Right ventricle myocardium inferior (tissue), 1 donor: ENCODE measurements at regions not wholly inside any gene's neighbourhood (a gene's known extent, or its start where the extent isn't known, plus 50 kb on each side); places are given as distances from the start of the nearest gene placed in this dataset.

Experiments used
- ATAC-seq: fragments of 200-7000 bp; cut with Tn5 transposase; one replicate; pipeline ENCODE4 v1.9.1; 2020; ENCODE audit warnings: mild to moderate bottlenecking, moderate library complexity
- DNase-seq: peaks from one replicate; pipeline ENCODE4 v3.0.0; 2021; ENCODE audit errors: missing footprints
- intact Hi-C: fragments of 100-400 bp; cut with DNase I; formaldehyde crosslinking; loops from one replicate; pipeline ENCODE4 v1.11.0; 2022
- donor health status: DM: no; HTN: yes; CAD: no; lungs with severe emphysema.

DNA sequence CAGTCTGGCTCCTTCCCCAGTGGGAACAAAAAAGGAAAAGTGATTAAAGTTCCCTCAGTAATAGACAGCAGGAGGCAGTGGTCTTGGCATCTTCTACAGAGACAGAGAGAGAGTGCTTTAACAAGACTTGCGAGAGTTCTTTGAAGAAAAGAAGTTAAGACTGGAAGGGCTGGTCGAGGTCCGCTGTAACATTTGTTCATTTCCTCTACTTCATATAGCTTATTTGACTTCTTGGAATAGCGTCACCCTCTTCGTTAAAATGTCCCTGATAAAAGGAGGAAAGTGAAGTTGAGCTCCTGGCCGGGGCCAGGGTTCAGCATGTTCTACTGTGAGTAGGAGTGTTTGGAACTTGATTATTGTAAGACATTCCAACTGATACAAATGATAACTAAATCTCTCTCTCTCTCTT, 179.8 kb downstream of the SLIT2 start:
- no peak for DNase-seq
- intact Hi-C loops = no loop called here
- peak; percentile 75 for ATAC-seq

DNA sequence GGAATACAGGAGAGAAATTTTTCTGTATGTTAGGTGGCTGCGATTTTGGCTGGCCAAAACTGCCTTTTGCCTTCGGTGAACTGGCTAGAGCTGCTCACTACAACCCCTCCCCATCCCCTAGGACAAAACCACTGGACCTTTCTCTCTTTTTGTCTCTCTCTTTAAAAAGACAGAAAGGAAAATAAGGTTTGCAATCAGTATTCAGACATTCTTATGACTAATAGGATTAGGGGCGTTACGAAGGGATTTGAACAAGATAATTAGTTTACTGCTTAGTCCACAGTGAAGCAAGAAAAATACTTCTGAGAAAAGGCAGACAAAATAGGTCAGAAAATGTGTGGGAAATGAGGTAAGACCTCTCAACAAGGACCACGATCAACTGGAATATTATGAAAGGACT, 180.4 kb downstream of the SLIT2 start:
- intact Hi-C loops = no loop called here
- peak; percentile 46 for ATAC-seq
- DNase-seq = no peak

DNA sequence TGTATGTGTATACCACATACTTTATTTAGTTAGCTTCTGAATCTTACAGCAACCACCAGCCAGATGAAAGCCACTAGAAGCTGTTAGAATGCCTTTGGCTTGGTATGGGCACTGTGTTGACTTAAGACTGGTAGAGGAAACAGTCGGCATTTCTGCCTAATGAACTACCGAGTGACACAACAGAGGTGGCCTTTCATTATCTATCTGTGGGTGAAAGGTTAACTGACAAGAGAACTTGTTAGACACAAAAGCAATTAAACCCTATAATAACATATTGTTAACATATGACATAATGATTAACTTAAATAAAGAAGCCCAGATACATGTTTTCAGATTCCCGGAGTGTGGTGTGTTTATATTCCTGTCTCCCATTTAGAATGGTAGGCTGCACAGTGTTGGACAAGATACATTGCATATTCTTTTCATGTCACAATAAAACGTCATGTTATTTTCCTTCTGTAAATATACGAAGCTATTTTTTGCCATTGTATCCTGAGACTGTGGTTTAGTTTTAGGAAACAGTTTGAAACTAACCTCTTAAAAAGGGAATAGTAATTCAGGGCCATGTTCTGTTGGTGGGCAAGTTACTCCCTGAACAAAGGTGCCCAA, 181.5 kb downstream of the SLIT2 start:
- intact Hi-C loops = no loop called here
- ATAC-seq = no peak
- DNase-seq = no peak

DNA sequence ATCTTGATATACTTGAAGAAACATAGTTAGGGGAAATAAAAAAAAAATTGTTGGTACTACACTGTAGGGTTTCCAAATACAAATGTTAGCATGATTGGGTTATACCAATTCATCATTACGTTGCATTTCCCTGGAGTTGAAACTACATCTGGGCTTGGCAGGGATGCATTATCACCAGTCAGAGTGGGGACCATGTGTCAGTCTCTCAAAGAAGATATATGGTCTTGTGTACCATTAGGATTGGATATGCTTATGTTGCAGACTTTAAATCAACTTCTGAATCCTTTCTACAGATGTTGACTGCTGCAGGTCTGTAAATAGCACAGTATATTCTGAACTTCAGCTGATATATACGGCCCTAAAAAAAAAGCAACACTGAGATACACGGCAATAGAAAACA, 188.5 kb downstream of the SLIT2 start:
- ATAC-seq (no peak), DNase-seq (no peak)
- intact Hi-C loops = no loop called here

DNA sequence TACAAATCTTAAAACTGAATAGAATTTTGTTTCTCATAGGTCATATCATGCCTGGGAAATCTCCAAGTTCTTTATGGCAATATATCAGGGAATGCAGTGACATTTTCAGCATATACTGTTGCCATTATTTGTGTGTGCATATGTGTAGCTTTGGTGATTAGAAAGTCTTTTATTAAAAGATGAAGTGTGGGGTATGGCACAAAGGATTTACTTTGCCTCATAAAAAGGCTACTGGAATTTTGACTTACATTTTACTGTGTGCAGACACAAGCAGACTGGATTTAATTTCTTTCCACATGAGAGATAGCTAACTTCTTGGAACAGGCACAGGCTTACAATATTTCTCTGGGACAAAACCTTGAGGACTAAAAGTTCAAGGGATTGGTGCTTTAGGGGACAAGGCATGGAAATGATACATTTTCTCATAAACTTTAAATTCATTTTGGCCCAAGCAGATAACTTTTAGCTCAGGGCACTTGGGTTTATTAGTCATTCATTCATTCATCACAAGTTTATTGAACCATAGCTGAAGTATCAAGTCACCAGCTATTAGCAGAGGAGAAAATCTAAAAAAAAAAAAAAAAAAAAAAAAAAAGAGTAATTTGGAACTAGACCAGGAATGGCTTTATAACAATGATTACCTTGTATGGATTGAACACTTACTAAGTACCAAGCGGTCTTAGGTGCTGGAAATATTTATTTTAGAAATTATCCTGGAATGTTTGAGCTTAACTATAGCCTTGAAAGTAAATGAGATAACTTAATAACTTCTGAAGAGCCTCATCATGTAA, 191.5 kb downstream of the SLIT2 start:
- intact Hi-C loops = no loop called here
- no peak for ATAC-seq
- no peak for DNase-seq

DNA sequence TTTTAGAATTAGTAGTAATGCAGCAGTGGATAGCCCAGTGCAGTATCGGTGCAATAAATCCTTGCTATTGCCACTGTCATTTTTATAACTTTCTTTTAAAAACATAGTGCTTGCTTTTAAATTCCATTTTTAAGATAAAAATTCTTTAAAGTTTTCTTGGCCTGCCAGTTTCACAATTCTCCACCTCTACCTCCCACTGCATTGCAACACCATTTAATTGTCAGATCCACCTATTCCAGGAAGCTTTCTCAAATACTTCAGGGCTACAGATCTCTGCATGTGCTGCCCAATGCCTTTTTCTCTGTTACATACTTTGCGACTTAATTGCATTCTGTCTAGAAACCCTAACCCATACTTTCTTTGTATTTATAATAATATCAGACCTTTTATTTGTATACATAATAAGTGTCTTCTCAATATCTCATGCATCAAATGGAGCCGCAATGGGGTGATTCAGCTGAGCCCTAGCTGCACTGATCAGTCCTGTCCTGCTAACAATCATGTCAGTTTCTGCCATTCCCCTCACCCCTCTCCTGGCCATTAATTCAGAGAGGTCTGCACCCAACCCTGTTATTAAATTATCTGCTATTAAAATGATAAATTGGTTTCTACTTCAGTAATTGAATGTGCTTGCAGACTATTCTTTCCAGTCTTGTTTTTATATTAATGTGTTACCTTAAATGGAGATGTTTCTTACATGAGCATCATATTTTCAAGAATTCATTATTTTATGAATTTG, 193.1 kb downstream of the SLIT2 start:
- intact Hi-C loops = no loop called here
- ATAC-seq (no peak), DNase-seq (no peak)

DNA sequence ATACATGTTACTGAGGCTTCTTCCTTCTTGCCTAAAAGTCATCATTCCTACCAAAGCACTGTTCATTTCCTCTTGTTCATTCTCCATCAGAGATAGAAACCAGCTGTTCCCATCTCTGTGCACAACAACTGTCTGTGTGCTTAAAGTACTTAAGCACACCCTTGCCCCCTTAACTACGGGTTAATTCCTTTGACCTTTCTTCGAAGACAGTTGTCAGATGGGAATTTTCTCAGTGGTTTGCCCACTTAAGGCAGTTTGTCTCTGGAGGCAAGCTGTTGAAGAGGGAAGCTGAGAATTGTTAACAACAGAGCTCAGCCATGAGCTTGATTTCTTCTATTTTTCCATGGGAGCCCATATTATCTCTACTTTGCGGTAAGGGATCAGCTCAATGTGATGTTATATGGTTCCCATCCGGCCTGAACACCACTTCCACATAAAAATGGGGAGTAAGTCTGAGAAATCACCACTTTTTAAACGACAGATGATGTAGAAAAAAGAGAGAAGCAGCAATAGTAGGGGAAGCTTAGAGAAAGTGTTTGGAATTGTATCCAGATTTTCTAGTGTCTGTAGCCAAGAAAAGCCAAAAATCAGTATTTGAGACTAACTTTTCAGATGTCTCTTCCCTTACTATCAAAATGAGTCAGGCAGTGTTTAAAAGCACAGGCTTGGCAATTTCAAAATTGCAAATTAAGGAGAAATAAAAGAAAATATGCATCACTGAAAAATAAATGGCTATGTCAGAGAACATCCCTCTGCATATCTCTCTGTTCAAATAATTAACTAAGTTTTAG, 194.4 kb downstream of the SLIT2 start:
- ATAC-seq (peak; percentile 57), DNase-seq (no peak)
- intact Hi-C loops = no loop called here

DNA sequence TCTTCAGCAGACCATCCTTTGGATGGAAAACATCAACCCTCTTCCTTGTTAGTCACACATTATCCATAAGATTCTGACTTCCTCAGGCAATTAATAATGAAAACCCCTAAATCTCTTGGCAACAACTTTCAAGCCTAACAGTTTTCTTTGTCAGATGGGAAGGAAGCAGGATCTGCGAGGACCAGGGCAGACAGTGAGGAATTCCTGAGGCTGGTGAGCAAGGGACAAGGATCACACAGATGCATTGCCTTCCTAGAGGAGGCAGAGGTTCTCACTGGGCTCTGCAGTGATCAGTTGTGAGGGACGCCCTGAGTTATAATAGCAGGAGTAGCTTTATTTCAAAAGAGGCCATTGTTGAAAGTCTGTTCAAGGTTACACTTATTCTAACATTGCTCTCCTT, 195.4 kb downstream of the SLIT2 start:
- DNase-seq (no peak), ATAC-seq (no peak)
- intact Hi-C loops = no loop called here

DNA sequence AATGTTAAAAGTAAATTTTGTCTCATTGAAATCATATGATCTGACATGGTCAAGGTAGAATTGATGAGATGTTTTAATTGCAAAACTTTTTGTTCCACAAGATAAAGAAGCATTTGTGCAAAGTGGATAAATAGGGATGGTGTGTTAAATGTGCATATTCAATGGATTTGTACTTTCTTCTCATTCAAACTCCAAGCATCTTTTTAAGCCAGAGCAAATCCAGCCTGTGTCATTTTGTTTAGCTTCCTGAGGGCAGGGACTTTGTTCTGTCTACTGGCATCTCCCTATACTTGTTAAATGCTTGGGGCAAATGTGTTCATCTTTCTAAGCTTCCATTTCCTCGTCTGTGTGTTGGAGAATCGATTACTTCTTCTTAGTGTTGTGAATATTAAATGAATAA, 200.3 kb downstream of the SLIT2 start:
- ATAC-seq (no peak), DNase-seq (no peak)
- intact Hi-C loops = no loop called here

DNA sequence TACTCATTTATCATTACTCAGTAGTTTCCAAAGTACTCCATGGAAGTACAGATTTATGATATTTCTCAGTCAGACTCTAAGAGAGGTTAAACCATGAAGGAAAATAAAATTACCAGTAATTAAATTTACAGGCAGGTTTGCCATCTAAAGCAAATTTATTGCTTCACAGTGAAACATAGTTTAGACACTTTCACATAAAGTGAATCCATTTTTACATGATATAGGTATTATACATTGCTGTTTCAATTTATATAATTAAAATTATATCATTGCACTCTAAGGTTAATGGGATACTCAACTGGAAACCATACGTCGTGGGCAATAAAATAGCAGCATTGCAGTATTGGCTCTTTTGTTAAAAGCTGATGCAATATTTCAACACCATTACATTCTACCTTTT, 202.8 kb downstream of the SLIT2 start:
- no peak for ATAC-seq
- intact Hi-C loops = no loop called here
- DNase-seq = no peak

DNA sequence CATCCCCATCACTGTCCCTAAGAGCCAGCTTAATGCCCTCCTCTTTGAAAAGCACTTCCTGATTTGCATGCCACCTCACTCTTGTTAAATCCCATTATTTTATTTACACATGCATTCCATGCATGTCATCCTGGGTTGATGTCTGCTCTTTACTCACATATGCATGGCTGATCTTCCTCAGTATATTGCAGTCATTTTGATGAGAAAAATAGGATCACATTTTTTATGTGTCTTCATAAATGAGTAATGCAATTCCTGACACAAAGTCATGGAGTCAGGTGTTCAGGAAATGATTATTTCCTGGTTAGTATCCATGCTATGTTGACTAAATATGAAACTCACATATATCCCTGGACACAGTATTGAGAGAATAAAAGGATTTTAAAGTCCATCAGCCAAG, 204.7 kb downstream of the SLIT2 start:
- ATAC-seq (no peak), DNase-seq (no peak)
- intact Hi-C loops = no loop called here

DNA sequence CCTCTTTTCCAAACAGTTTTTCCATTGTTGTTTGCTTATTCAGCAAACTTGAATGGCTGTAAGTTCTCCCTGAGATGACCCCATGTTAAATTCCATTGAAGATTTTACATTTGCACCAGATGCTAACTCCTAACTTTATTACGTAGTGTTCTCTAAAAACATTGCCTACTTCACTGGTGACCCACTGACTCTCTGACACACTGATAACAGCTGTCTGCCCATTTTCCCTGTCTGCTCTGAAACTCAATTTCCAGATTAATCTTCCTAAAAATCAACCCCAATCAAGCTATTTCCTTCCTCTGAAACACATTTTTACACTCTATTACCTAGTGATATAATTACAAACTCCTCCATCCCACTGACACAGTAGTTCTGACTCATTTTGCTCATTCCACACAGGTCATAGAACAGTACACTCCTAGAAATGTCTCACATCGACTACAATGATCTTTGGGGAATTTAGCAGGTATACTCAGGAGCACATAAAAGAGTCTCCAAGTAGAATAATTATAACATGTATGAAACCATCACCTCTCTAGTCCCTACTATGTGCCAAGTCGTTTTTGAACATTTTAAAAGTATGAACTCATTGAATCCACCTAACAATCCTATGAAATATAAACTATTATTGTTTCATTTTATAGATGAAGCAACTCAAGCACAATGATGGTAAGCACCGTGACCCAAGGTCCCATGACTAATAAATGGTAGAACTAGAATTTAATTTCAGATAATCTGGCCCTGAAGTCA, 210.9 kb downstream of the SLIT2 start:
- intact Hi-C loops = no loop called here
- DNase-seq (no peak), ATAC-seq (no peak)

DNA sequence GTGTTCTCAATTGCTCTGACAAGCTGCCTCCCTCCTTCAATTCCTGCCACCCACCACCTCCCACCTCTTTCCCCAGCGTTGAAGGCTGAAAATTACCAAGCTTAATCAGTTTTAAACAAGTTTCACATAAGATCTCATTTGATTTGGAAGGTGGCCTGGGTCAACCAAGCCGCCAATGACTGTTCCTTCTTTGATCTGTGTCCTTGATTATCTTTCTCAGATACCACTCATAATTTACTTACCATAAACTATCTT, 211.4 kb downstream of the SLIT2 start:
- ATAC-seq (no peak), DNase-seq (no peak)
- intact Hi-C loops = no loop called here

DNA sequence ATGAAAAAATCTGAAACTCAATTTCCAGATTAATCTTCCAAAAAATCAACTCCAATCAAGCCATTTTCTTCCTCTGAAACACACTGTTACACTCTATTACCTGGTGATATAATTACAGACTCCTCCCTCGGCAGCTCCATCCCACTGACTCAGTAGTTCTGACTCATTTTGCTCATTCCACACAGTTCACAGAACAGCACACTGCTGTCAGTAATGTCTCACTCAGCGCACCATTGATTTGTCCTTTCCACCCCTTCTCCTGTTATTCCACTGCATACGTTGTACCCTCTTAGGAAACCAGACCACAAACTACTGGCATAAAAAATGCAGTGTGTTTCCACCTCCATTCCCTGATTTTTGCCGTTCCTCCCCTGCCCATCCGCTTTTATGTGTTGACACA, 212.7 kb downstream of the SLIT2 start:
- intact Hi-C loops = no loop called here
- DNase-seq (no peak), ATAC-seq (no peak)

DNA sequence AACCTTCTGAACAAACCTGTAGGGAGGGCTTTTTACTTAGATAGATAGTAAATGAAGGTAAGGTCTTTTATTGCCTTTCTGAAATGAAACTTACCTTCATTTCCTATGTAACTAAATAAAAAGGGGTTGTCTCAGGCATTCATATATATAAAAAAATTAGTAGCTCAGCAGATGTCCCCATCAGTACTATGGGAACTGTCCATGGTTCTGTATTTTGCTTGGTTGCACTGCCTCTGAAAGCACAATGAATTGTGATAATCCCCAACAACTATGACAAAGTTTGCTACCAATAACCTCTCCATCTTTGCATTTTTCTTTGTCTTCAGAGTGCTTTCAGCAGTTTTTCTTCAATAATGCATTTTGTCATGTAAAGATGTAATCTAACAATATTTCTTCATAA, 222.4 kb downstream of the SLIT2 start:
- intact Hi-C loops = no loop called here
- DNase-seq (no peak), ATAC-seq (no peak)

DNA sequence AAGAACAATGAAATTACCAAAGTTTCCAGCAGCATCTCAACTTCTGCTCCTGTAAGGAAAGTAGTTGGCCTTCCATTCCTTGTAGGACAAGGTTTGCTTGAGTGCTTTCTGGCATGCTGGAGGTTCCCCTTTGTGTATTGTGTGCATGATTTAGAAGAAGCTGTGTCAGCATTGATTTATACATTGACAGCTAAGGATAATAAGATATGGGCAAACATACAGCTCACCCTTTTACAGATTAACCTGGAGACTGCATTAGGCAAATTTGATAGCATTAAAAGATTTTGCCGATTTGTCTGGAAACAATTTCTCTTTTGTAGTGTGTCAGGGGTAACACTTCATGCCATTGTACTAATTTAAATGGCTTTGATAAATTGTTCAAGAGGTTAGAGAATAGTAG, 221.8 kb upstream of the PACRGL start:
- ATAC-seq = no peak
- no peak for DNase-seq
- intact Hi-C loops = no loop called here

DNA sequence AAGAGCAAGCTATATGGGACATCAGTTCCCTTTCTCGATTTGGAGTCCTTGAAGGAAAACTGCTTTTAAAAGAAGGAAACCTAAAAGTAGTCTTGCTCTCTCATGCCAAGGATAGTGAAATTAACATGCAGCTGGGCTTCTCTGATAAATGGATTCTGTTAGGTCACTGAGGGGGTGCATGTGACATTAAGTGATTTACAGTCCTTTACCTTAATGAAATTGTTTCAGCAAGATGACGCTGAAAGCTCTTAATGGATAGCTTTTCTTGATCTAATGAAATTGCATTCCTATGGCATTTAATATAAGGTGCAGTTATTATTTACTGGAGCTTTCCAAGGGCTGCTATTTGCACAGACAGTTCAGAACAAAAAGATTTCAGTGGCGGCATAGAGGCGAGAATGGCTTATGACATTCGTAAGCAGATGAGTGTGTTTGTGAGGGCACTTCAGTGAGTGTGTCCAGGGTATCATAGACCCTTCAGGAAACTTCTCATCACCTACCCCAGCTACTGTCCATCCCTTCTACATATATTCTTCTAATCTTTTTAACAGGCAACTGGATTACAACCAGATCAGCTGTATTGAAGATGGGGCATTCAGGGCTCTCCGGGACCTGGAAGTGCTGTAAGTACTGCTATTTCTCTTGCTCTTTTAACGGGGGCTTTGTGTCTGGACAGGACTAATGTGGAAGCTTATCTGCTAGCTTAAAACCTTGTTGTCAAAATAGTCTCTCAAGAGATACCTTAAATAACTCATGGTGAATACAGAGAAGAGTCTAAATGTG, 219.9 kb upstream of the PACRGL start:
- DNase-seq (no peak), ATAC-seq (no peak)
- intact Hi-C loops = no loop called here

DNA sequence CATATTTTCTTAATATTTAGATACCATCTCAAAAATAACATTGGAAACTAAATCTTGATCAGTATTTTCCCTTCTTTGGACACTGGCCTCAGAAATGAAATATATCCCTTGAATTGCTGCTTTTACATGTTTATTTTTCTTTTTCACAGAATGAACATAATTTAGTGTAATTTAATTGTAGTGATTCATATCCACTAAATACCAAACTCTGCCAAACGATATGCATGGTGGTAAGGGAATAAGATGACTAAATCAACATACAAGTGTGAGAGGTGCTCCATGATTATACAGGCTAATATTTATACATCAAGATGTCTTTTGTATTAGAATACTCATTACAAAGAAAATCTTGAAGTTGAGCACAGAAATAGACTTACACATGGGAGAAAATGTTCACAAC, 216.8 kb upstream of the PACRGL start:
- intact Hi-C loops = no loop called here
- DNase-seq = no peak
- ATAC-seq = no peak
